ENCODE measurements at regions not wholly inside any gene's neighbourhood (a gene's known extent, or its start where the extent isn't known, plus 50 kb on each side); places are given as distances from the start of the nearest gene placed in this dataset.
"Not testable (repeated sequence)": the region's sequence is repeated elsewhere in the genome, so short reads cannot be mapped to it uniquely, and the experiment has no call there.

DNA sequence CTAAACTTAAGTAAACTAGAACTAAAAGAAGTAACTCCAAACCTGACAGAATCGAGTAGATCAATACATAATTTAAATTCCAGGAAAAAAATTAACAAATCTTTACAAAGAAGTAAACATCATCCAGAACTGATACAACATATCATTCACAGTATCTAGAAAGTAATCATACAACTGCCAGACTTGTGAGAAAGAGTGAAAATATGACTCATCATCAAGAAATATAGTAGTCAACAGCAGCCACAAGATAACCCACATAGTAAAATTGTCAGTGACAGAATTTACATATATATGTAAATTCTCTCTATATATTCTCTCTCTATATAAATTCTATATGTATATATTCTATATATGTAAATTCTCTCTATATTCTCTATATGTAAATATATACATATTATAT, 242.8 kb upstream of the RGS17 start:
- no peak for DNase-seq

DNA sequence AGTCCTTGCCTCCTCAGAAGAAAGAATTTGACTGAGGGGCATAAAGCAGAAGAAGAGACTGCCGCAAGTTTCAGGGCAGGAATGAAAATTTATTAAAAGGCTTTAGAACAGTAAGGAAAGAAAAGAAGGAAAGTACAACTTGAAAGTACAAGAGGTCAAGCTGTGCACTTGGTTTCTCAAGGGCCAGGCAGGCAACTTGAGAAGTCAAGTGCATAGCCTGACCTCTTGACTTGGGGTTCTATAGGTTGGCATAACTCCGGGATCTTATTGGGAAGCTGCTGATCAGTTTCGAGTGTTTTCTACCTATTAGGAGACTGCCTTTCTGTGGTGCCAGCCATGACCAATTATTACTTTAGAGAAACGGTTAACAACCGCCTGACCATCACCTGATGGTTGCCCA, 237.0 kb upstream of the RGS17 start:
- DNase-seq: no peak

DNA sequence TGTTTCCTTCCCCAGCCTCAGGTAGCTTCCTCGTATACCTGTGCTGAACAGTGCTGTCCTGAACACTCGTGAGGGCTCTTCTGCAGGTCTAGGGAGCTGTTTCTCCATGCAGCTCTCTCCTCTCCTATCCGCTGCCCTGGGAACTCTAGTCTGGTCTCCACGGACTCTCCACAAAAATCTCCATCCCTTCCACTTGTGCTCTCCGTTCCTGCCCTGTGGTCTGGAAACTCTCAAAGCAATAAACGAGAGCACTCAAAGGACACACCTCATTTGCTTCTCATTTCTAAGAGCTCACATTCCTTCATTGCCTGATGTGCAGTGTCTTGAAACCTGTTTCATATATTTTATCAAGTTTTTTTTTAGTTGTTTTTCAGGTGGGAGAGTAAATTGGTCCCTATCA, 235.9 kb upstream of the RGS17 start:
- no peak for DNase-seq

DNA sequence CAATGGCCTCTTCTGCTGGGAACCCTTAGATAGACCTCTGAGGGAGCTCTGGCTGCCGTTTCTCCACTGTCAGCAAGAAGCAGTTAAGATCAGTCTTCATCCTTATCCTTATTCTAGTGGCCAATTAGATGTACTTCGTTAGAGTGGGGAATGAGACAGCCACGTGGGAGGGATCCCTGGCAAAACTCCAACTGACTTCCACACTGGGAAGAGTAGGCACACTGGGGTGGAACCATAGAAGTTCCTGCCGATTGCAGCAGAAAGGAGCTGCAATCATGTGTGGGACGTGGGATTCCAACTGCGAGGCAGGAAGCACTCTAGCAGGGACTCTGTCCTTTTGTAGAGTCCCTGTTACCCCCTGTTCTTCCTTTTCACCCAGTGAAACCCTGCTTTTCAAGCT, 226.3 kb upstream of the RGS17 start:
- DNase-seq: no peak

DNA sequence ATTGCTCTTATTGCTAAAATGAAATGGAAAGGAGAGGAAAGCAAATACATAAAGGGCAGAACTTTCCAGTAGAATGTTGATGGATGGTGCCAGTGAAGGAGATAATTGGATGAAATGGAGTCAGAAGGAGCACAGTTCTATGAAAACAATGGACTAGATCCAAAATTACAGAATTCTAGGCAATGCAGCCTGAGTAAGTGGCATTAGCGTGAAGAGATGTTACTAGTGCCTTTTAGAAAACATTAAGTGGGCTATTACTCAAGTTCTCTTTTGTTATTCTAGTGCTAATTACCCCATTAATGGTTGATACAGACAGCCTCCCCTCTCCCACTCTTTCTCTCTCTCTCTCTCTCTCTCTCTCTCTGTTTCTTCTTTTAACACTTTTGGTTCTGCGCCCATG, 209.5 kb upstream of the RGS17 start:
- no peak for DNase-seq

DNA sequence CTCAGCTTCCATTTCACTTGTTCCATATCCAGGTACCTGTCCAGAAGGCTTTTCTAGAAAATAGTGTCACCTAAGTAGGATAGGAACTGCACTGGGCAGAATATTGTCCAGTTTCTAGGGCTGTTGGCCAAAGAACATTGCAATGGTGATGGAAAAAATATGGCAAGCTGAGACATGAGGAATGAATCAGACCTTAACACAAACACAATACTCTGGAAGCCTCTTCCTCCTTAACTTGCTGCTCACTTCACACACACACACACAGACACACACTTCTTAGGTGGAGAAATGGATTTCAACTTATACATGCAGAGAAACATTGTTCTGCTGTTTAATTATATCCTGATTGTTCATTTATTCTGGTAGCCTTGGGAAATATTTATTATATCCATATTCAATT, 203.0 kb upstream of the RGS17 start:
- DNase-seq: no peak

DNA sequence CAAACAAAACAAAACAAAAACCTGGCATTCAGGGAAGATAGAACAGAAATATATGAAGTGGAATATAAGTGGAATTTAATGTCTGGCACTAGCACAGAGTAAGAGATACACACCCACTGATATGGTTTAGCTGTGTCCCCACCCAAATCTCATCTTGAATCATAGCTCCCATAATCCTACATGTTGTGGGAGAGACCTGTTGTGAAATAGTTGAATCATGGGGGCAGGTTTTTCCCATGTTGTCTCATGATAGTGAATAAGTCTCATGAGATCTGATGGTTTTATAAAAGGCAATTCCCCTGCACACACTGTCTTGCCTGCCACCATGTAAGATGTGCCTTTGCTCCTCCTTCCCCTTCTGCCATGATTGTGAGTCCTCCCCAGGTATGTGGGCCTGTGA, 200.1 kb upstream of the RGS17 start:
- DNase-seq: not testable (repeated sequence)

DNA sequence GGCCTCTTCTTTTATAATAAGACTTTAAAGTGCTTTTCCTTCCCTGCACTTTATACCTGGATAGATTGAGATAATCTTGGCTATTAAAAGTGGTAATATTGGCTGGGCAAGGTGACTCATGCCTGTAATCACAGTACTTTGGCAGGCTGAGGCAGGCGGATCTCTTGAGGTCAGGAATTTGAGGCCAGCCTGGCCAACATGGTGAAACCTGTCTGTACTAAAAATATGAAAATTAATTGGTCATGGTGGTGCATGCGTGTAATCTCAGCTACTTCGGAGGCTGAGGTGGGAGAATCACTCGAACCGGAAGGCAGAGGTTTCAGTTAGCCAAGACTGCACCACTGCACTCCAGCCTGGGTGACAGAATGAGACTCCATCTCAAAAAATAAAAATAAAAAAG, 197.1 kb upstream of the RGS17 start:
- no peak for DNase-seq

DNA sequence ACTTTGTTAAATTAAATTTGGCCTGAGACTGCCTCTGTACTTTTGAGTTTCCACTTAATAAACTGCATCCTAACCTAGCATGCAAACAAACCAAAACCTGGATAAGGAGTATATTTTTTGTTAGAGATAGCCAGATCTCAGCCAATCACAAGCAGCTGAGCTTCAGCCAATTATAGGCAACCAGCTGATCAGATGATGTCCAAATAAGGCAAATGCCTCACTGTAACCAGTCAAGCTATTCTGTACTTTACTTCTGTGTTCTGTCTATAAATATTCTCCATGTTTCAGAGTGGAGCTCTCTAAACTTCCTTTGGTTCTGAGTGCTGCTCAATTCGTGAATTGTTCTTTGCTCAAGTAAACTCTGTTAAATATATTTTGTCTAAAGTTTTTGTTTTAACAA, 194.6 kb upstream of the RGS17 start:
- no peak for DNase-seq

DNA sequence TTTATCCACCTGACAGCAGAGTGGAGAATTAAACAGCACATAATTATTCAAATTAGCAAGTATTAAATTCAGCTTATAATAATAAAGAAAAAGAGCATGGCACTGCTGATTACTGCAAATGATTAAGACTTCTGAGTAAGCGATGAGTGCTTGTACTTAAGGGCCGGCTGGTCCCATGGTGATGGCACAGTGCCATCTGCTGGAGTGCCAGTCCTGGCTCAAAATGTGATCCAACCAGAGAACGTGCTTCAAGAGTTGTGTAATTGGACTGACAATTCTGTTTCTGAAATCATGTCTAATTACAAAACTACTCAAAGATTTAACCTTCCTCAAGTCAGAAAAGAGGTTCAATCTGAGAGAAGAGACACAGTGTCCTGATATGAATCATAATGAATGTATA, 181.6 kb upstream of the RGS17 start:
- peak; percentile 54 for DNase-seq

DNA sequence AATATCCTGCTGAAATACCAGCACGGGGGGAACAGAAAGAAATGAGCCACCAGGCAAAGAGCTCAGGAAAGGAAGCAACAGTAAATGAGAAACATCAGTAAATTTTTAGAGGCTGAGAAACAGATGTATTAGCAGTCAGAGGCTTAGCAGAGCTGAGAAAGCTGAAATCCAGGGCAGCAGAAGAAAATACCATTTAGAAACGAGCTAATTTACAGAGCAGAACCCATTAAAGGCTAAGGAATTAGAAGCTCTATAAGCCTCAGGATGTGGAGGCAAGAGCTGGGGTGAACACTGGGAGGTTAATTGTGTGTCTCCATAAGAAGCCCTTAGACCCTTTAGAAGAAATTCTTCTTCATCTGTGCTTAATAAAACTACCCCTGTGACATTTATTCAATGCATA, 178.6 kb upstream of the RGS17 start:
- DNase-seq: no peak

DNA sequence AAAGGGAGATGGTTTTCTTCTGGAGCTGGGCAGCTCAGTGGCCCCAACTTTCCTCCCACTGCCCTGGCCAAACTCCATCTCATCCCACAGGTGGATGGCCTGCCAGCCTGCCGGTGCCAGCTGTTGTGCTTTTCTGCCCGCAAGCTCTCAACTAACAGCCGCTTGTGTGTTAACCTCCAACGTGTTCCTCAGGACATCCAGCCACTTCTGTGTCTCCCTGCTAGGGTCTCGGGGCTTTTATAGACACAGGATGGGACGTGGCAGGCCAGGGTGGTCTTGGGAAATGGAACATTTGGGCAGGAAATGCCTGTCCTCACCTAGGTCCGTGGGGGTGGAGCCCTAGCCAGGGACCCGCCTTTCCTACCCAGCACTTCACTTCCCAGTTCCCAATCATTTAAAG, 171.1 kb upstream of the RGS17 start:
- no peak for DNase-seq

DNA sequence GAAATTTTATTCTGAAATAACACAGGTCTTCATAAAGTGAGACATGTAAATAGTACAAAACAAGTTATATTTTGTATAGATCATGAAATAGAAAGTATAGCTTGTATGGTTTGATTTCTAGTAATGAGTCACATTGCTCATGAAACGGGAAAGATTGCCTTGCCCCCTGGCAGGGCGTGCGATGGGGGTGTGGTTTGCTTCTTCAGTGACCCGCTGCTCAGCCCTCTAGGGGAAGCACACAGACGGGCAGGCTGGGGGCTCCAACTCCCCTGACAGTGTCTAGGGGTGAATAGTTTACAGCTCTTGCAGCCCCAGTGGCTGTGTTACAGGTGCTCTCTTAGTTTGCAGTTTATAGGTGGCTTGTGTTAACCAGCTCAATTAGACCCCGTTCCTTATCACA, 170.5 kb upstream of the RGS17 start:
- DNase-seq: peak; percentile 9

DNA sequence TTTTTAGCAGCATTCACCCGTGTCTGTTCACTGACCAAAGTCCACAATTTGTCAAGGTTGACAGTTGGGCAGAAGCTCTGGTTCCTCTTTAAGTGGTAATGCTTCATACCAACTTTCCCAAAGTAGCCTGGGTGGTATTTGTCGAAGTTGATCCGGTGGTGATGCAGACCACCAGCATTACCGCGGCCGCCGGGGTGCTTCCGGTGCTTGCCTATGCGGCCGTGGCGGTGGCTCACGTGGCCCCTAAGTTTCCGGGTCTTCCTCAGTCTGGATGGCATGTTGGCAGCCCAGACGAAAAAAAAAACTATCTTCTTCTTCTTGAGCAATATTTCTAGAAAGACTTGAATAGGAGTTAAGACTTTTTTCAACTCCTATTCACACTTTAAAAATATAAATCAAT, 151.4 kb upstream of the RGS17 start:
- DNase-seq: not testable (repeated sequence)

DNA sequence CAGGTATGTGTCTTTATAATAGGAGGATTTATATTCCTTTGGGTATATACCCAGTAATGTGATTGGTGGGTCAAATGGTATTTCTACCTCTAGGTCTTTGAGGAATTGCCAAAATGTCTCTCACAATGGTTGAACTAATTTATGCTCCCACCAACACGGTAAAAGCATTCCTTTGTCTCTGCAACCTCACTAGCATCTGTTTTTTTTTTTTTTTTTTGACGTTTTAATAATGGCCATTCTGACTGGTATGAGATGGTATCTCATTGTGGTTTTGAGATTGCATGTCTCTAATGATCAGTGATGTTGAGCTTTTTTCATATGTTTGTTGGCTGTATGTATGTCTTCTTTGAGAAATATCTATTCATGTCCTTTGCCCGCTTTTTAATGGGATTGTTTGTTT, 144.9 kb upstream of the RGS17 start:
- DNase-seq: no peak

DNA sequence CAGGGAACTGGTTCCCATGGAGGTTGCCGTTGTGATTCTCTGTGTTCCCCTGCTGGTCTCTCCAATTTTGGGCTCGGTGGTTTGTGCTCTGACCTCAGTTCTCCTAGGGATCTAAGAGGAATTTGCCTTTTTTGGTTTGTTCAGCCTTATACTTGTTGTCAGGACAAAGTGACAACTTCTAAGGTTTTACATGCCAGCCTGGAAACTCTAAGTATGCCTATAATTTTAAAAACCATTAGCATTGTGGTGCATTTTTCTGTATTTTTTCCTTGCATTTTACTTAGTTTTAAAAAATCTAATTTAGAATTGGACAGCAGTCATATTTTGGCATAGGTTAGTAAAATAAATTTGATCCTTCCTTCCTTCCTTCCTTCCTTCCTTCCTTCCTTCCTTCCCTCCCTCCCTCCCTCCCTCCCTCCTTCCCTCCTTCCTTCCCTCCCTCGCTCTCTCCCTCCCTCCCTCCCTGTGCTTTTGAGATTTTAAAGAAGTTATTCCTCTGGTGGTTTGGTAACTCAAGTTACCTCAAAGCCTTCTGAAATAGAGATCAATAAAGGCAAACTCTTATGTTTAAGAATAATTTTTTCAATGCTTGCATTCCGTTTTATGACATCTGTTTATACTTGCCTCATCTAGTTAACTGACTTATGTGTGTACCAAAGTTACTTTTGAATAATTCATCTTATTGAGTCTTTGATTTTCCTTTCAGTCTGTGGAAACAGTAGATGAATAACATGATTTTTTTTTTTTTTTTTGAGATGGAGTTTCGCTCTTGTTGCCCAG, 141.3 kb upstream of the RGS17 start:
- no peak for DNase-seq

DNA sequence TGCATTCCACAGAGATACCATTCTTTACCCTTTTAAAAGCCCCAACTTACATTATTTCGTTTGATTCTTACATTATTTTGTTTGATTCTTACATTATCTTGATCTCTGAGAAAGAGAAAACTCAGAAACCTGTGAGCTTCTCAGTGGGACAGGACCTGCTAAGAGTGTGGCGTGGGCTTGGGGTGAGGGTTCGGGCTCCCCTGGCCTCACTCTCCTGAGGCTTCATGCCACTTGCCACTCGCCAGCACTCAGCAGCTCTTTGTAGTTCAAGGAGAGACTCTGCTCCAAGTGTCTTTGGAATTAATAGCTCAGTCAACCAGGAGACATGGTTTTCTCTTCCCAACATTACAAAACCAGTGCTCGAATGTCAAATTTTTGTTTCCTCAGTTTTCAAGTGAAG, 132.4 kb upstream of the RGS17 start:
- DNase-seq: no peak

DNA sequence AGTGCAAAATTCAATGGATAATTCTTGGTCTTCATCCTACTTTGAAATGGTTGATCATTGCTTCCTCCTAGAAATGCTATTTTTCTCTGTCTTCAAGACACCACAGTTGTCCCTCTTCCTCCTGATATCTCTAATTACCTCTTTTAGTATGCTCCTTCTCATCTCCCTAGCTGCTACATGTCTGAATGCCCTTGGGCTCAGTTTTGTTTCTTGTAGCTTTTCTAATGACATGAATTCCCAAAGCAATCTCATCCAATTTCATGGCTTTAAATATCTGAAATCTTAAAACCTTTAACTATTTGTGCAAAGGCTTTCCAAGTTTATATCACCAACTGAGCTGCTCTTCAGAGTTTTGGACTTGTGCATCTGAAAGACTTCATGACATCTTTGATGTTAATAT, 120.2 kb upstream of the RGS17 start:
- DNase-seq: no peak

DNA sequence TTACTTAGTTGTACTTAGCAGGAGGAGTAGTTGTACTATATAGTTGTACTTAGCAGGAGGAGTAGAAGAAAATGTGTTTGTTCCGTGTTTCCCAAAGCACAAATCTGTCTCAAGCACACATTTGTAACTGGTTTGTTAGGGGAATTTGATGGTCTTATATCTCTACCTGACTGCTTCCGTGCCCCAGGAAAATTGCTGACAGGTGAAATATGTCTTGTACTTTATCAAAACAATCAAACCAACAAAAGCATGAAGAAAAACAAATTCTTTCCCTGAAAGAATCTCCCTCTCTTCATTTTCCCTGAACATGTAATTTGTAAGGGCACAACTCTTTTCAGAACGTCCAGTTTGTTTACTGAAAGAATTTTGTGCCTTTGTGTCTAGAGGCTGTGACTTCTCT, 106.6 kb upstream of the RGS17 start:
- no peak for DNase-seq

DNA sequence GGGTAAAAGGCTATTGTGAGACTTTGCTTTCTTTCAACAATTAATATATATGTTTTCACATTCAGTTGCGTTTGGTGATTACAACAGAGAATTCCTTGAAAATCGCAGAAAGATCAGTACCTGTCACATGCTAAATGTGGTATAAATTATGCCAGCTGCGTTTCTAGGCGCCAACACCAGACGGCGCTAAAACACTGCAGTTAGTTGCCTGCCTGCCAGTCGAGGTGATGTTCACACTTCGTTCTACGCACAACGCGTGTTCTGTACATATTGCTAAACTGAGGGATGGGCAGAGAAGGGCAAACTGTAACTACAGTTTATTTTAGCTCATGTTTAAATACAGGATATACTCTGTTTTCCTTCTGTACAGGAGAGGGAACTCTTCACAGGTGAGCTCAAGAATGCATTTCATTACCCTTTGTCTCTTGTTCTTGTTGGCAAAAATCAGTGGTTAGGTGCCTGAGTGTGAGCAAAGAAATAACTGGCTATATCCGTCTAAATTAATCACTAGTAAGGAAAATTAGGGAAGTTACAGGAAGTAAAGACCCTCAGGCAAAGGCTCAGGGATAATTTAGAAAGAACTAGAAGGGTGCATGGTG, 100.1 kb upstream of the RGS17 start:
- DNase-seq: peak; percentile 65

DNA sequence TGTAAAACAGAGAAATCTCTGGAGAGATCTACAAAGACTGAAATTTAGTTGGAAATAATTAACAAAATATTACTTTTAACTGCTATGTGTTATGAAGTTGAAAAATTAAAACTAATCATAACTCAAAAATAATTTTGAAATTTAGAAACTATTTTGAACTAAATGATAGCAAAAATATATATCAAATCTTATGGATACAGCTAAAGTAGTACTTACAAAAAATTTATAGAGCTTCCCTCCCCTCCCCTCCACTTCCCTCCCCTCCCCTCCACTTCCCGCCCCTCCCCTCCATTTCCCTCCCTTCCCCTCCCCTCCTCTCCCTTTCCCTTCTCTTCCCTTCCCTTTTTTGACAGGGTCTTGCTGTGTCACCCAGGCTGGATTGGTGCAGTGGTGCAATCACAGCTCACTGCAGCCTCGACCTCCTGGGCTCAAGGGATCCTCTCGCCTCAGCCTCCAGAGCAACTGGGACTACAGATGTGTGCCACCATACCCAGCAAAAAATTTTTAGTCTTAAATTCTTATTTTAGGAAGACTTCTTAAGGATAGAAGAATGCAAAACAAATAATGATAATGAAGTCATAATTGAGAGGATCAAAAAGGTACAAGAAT, 87.2 kb upstream of the RGS17 start:
- DNase-seq: no peak

DNA sequence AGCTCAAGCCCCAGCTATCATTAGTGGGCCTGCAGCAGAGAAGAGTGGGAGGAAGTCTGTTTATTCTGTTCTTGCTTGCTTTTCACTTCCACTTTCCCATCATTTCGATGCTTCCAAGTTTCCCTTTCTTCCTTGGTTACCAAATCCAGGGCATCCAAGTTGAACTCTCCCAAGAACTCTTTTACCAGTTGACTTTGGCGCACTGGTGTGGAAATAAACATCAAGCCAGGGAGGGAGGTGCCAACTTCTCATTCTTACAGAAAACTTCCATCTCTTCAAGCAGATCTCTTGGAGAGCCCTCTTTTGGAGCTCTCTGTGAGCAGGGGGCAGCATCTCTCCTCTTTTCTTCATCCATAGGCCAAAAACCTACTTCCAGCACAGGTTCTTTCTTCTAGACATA, 85.7 kb upstream of the RGS17 start:
- no peak for DNase-seq

DNA sequence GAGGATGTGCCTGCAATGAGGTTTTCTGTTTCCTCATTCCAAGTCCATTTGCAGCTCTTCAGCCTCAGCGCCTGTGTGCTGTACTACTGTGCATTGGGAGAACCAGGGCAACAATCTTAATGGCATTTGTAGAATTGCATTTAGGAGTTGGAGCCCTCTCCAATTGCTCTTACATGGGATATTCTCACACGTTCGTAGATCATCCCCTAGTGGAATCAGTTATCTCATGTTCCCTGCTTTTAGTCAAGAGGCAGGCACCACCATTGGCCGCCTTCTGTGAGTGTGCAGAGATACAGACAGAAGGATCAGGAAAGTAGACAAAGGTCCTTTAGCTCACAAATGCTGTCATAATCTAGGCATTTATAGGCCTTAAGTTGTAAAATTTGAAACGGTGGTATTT, 84.2 kb upstream of the RGS17 start:
- DNase-seq: no peak

DNA sequence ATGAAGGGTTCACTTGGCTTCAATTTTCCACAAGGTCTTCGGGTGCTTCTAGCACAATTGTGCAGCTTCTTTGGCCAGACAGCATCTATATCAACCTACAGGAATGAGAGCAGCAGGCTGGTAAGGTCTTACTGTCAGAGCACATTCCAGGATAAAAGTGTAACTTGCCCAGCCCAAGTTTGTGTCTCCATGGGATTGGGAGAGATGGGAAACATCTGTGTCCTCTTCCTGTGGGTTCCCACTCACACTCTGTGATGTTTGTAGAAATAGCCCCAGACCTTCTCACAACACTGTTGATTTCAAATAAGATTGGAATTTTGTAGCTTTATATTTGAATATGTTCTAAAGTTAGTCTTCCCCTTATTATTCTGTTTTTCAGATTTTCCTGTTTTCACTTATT, 83.4 kb upstream of the RGS17 start:
- DNase-seq: no peak

DNA sequence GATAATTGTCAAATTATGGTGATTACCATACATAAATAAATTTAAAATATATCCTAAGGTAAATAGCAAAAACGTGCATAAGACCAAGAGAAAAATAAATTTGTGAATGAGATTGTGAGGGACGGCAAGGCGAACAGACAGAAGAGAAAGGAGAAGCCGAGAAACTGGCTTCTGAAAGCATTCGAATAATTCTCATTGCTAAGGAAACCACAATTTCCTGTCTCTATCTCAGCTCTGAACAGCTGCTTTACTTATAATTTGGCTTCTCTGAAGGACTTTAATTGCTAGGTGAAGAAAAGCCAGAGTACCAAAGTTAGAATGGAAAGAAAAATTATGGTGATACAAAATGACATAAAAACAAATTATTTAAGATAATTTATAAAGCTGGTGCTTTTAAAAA, 79.0 kb upstream of the RGS17 start:
- no peak for DNase-seq

Measured in activated CD4-positive, alpha-beta T cell treated with anti-CD3 and anti-CD28 coated beads for 48 hours (primary cell).